ENCODE measurements at regions not wholly inside any gene's neighbourhood (a gene's known extent, or its start where the extent isn't known, plus 50 kb on each side); places are given as distances from the start of the nearest gene placed in this dataset.

- TF ChIP-seq CTCF (IDR thresholded peaks at IDR 0.05) = no peak
- Histone ChIP-seq H3K27ac (no peak overlapping the region), H3K4me1 (no peaks in the 10 kb centered on the region), H3K4me3 (no peak overlapping the region), H3K27me3 (ENCODE audit: insufficient read depth in 3 of 3, low read length in 2 of 3) (peaks cover 0 to 5% (median 2%) of the 10 kb centered on the region in 3 donors), H3K36me3 (ENCODE audit: insufficient read depth in 1 of 2, low read depth in 1 of 2) (no peaks in the 10 kb centered on the region), H3K9me3 (no peaks in the 10 kb centered on the region)
- intact Hi-C loops (cut with DNase I) = no loop called here
- no peak for ATAC-seq
- 61 to 67% (median 63%) methylated on average over 2 of the region's 2 CpGs for WGBS, 3 donors
- DNase-seq = no peak
Measured at GRCh38 chr1:34341896-34342295, 165.2 kb downstream of the C1orf94 start.

- no peak for ATAC-seq
- 89 to 94% (median 93%) methylated on average over 1 of the region's 1 CpG for WGBS, 3 donors
Measured at GRCh38 chr1:34342334-34342733, 165.6 kb downstream of the C1orf94 start.

GRCh38 chr1:34346128-34346527, 169.4 kb downstream of the C1orf94 start:
- no peak overlapping the region for H3K4me3 ChIP-seq
- no peak for TF ChIP-seq CTCF (IDR thresholded peaks at IDR 0.05)
- DNase-seq (no peak), ATAC-seq (no peak)
- intact Hi-C loops (cut with DNase I) = no loop called here
- peaks cover 0 to 5% (median 0%) of the 10 kb centered on the region in 3 donors for H3K27me3 ChIP-seq (ENCODE audit: insufficient read depth in 3 of 3, low read length in 2 of 3)
- WGBS, 3 donors = 38 to 48% (median 40%) methylated on average over 3 of the region's 3 CpGs
- no peaks in the 10 kb centered on the region for H3K4me1 ChIP-seq
- H3K36me3 ChIP-seq (ENCODE audit: insufficient read depth in 1 of 2, low read depth in 1 of 2) = no peaks in the 10 kb centered on the region
- no peak overlapping the region for H3K27ac ChIP-seq
- H3K9me3 ChIP-seq = no peaks in the 10 kb centered on the region

More at GRCh38 chr1:34342334-34342733, 165.6 kb downstream of the C1orf94 start:
- Histone ChIP-seq H3K27ac (no peak overlapping the region), H3K27me3 (ENCODE audit: insufficient read depth in 3 of 3, low read length in 2 of 3) (peaks cover 0 to 5% (median 2%) of the 10 kb centered on the region in 3 donors), H3K36me3 (ENCODE audit: insufficient read depth in 1 of 2, low read depth in 1 of 2) (no peaks in the 10 kb centered on the region), H3K4me1 (no peaks in the 10 kb centered on the region), H3K4me3 (no peak overlapping the region), H3K9me3 (no peaks in the 10 kb centered on the region)
- no peak for DNase-seq
- intact Hi-C loops (cut with DNase I) = no loop called here
- no peak for TF ChIP-seq CTCF (IDR thresholded peaks at IDR 0.05)

GRCh38 chr1:34353409-34353808, 176.7 kb downstream of the C1orf94 start:
- Histone ChIP-seq H3K9me3 (no peaks in the 10 kb centered on the region), H3K4me1 (no peaks in the 10 kb centered on the region), H3K4me3 (no peak overlapping the region), H3K36me3 (ENCODE audit: insufficient read depth in 1 of 2, low read depth in 1 of 2) (no peaks in the 10 kb centered on the region), H3K27me3 (ENCODE audit: insufficient read depth in 3 of 3, low read length in 2 of 3) (peaks cover 0 to 14% (median 4%) of the 10 kb centered on the region in 3 donors), H3K27ac (no peak overlapping the region)
- no peak for TF ChIP-seq CTCF (IDR thresholded peaks at IDR 0.05)
- ATAC-seq (no peak), DNase-seq (no peak)
- intact Hi-C loops (cut with DNase I) = no loop called here
- WGBS, 3 donors = 83 to 92% (median 85%) methylated on average over 2 of the region's 2 CpGs

- no peak overlapping the region for H3K4me3 ChIP-seq
- WGBS, 3 donors = 52 to 57% (median 57%) methylated on average over 2 of the region's 2 CpGs
- no peak for TF ChIP-seq CTCF (IDR thresholded peaks at IDR 0.05)
- H3K36me3 ChIP-seq (ENCODE audit: insufficient read depth in 1 of 2, low read depth in 1 of 2) = no peaks in the 10 kb centered on the region
- peaks cover 0 to 16% (median 4%) of the 10 kb centered on the region in 3 donors for H3K27me3 ChIP-seq (ENCODE audit: insufficient read depth in 3 of 3, low read length in 2 of 3)
- ATAC-seq = no peak
- intact Hi-C loops (cut with DNase I) = no loop called here
- DNase-seq = no peak
- no peaks in the 10 kb centered on the region for H3K9me3 ChIP-seq
- H3K27ac ChIP-seq = no peak overlapping the region
- no peaks in the 10 kb centered on the region for H3K4me1 ChIP-seq
Measured at GRCh38 chr1:34354367-34354766, 177.7 kb downstream of the C1orf94 start.
